GM12878 (cell line): ENCODE measurements at regions not wholly inside any gene's neighbourhood (a gene's known extent, or its start where the extent isn't known, plus 50 kb on each side); places are given as distances from the start of the nearest gene placed in this dataset.

Experiments used
- BCL3 ChIP-seq: IDR thresholded peaks from 2 replicates; pipeline ENCODE4 v1.6.1; 2011; ENCODE audit warnings: borderline replicate concordance, low read depth, mild to moderate bottlenecking, moderate library complexity, low read length; ENCODE audit not compliant: insufficient read depth, poor library complexity, severe bottlenecking
- CTCF ChIP-seq, 3 experiments: IDR thresholded peaks in 2 of 3; conservative IDR thresholded peaks in 1 of 3; 2 replicates each; pipeline ENCODE4 v1.5.1; 2011; ENCODE audit warnings: low read depth in 3 of 3, low read length in 3 of 3, mild to moderate bottlenecking in 3 of 3, control low read depth in 2 of 3, moderate library complexity in 2 of 3, inconsistent platforms in 1 of 3, mixed read lengths in 1 of 3; ENCODE audit not compliant: control insufficient read depth in 2 of 3, insufficient read depth in 1 of 3; ENCODE audit errors: extremely low read depth in 1 of 3
- DPF2 ChIP-seq: fragments of 450-650 bp; IDR thresholded peaks from 2 replicates; pipeline ENCODE4 v1.6.1; 2017; ENCODE audit warnings: mild to moderate bottlenecking
- E2F4 ChIP-seq: IDR thresholded peaks from 2 replicates; pipeline ENCODE4 v1.6.1; 2012; ENCODE audit warnings: low read depth, low read length, improper control_type of control experiment
- EZH2 ChIP-seq: IDR thresholded peaks from 2 replicates; pipeline ENCODE4 v1.6.1; 2012; ENCODE audit warnings: low read depth, mild to moderate bottlenecking, control low read depth, inconsistent platforms, low read length, borderline replicate concordance; ENCODE audit not compliant: control insufficient read depth
- GABPA ChIP-seq: IDR thresholded peaks from 2 replicates; pipeline ENCODE4 v1.6.1; 2014; ENCODE audit warnings: antibody characterized with exemption, low read depth, mild to moderate bottlenecking, inconsistent platforms
- IRF3 ChIP-seq: fragments of 450-650 bp; IDR thresholded peaks from 2 replicates; pipeline ENCODE4 v1.6.1; 2014; ENCODE audit warnings: mild to moderate bottlenecking
- KDM1A ChIP-seq: fragments of 200-600 bp; sonication (generic); IDR thresholded peaks from 2 replicates; pipeline ENCODE4 v1.6.1; 2016; ENCODE audit warnings: borderline replicate concordance
- MYC ChIP-seq: IDR thresholded peaks from 2 replicates; pipeline ENCODE4 v1.6.1; 2011; ENCODE audit warnings: mild to moderate bottlenecking, low read length, moderate library complexity, inconsistent platforms; ENCODE audit not compliant: insufficient read depth, insufficient replicate concordance, insufficient read length, severe bottlenecking
- PBX3 ChIP-seq: IDR thresholded peaks from 2 replicates; pipeline ENCODE4 v1.6.1; 2011; ENCODE audit warnings: mild to moderate bottlenecking, low read depth, low read length, moderate library complexity; ENCODE audit not compliant: insufficient replicate concordance
- POLR2A ChIP-seq: IDR thresholded peaks from 2 replicates; pipeline ENCODE4 v1.6.1; 2011; ENCODE audit warnings: low read depth, mild to moderate bottlenecking, low read length
- SIN3A ChIP-seq: IDR thresholded peaks from 2 replicates; pipeline ENCODE4 v1.6.1; 2012; ENCODE audit warnings: low read depth, low read length, improper control_type of control experiment
- SMC3 ChIP-seq: IDR thresholded peaks from 2 replicates; pipeline ENCODE4 v1.6.1; 2011; ENCODE audit warnings: low read length, improper control_type of control experiment, borderline replicate concordance
- ZBTB11 ChIP-seq: fragments of 450-650 bp; formaldehyde crosslinking; IDR thresholded peaks from 2 replicates; pipeline ENCODE4 v1.5.0; 2022; ENCODE audit warnings: mild to moderate bottlenecking, missing genetic modification characterization

- TF ChIP-seq SIN3A (no peak), CTCF (IDR thresholded peaks at IDR 0.05 in 2 of 3, conservative IDR thresholded peaks at IDR 0.05 in 1 of 3; ENCODE audit: control insufficient read depth in 2 of 3, extremely low read depth in 1 of 3, insufficient read depth in 1 of 3, low read depth in 3 of 3, low read length in 3 of 3) (no peak), KDM1A (no peak), PBX3 (no peak), GABPA (no peak), E2F4 (no peak), POLR2A (no peak), EZH2 (no peak), ZBTB11 (CRISPR knock-in tag) (no peak), MYC (no peak), IRF3 (no peak), SMC3 (no peak), DPF2 (no peak), BCL3 (no peak)
Observed at GRCh38 chr13:50697746-50698539, 145.5 kb downstream of the DLEU7 start.
